ENCODE measurements at regions not wholly inside any gene's neighbourhood (a gene's known extent, or its start where the extent isn't known, plus 50 kb on each side); places are given as distances from the start of the nearest gene placed in this dataset.

DNA sequence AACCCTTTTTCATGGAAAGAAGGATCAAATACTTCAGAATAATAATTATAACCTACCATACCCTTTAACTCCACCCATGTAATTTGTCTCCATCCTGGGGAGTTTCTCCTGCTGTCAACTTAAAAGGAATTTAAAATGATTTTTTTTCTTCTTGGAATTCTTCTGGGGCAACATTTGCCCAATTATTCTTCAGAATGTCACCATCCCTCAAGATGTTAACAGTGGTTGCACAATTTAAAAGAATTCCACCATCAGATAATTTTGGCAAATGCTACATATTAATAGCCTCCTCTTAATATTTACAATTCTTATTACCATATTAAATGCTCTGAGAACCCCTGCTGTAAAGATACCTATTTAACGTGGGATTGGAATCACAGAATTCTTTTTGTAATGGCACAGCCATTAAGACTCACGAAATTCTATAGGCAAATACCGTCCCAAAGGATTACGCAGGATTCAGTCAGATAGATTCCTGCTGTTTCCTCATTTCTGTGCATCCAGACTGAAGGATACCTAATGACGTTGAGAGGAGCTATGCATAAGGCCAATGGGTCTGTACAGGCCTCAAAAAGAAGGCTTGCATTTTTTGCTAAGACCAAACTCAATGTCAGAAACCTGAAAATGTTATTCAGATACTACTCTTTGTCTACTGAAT is 177.5 kb downstream of the DAD1 start:
- TF ChIP-seq, protein P1, sequence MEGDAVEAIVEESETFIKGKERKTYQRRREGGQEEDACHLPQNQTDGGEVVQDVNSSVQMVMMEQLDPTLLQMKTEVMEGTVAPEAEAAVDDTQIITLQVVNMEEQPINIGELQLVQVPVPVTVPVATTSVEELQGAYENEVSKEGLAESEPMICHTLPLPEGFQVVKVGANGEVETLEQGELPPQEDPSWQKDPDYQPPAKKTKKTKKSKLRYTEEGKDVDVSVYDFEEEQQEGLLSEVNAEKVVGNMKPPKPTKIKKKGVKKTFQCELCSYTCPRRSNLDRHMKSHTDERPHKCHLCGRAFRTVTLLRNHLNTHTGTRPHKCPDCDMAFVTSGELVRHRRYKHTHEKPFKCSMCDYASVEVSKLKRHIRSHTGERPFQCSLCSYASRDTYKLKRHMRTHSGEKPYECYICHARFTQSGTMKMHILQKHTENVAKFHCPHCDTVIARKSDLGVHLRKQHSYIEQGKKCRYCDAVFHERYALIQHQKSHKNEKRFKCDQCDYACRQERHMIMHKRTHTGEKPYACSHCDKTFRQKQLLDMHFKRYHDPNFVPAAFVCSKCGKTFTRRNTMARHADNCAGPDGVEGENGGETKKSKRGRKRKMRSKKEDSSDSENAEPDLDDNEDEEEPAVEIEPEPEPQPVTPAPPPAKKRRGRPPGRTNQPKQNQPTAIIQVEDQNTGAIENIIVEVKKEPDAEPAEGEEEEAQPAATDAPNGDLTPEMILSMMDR (IDR thresholded peaks at IDR 0.05) = no peak
- TF ChIP-seq TCF7L2 (IDR thresholded peaks at IDR 0.05; ENCODE audit: low read depth, low read length) (no peak), SIN3A (IDR thresholded peaks at IDR 0.05; ENCODE audit: borderline replicate concordance, insufficient read depth, low read depth, low read length) (no peak)
